ENCODE measurements at regions not wholly inside any gene's neighbourhood (a gene's known extent, or its start where the extent isn't known, plus 50 kb on each side); places are given as distances from the start of the nearest gene placed in this dataset.

GRCh38 chr15:46646490-46646889 lies 1011.7 kb downstream of the SQOR start:
- DNase-seq (ENCODE audit: low read depth in 1 of 2, low spot score in 1 of 2), result no peak
- H3K9me3 ChIP-seq, result no peaks in the 10 kb centered on the region
- H3K4me3 ChIP-seq, result no peak overlapping the region
- no peak overlapping the region for H3K27ac ChIP-seq
- H3K4me1 ChIP-seq, result no peaks in the 10 kb centered on the region
- TF ChIP-seq MAFK (IDR thresholded peaks at IDR 0.05; ENCODE audit: partially characterized antibody) (no peak), HEYL (CRISPR knock-in tag; IDR thresholded peaks at IDR 0.05) (no peak), CHD2 (IDR thresholded peaks at IDR 0.05; ENCODE audit: low read length, partially characterized antibody) (no peak), TP53 (CRISPR knock-in tag; IDR thresholded peaks at IDR 0.05) (no peak), ZFP36 (IDR thresholded peaks at IDR 0.05; ENCODE audit: borderline replicate concordance, partially characterized antibody) (no peak), FOSB (CRISPR knock-in tag; IDR thresholded peaks at IDR 0.05) (no peak)
- POLR2A ChIA-PET, result no interaction called here
- no peak for ATAC-seq
- no peak overlapping the region for H3K4me2 ChIP-seq
- no peak for FAIRE-seq
- 0% methylated on average over 1 of the region's 1 CpG for WGBS (ENCODE audit: missing lambda C conversion rate)
- CTCF ChIA-PET, result interaction anchor here (1.2 kb wide), 1 partner anchor 8 kb away, joined by 3 read pairs; no protein-coding TSS in a partner anchor

- FAIRE-seq (no peak), DNase-seq (ENCODE audit: low read depth in 1 of 2, low spot score in 1 of 2) (no peak), ATAC-seq (no peak)
- Histone ChIP-seq H3K27ac (no peak overlapping the region), H3K4me3 (no peak overlapping the region), H3K4me1 (no peaks in the 10 kb centered on the region), H3K4me2 (no peak overlapping the region), H3K9me3 (no peaks in the 10 kb centered on the region)
- WGBS (ENCODE audit: missing lambda C conversion rate), result 0% methylated on average over 1 of the region's 1 CpG
- CTCF ChIA-PET, result no interaction called here
- POLR2A ChIA-PET, result no interaction called here
- TF ChIP-seq RNF2 (IDR thresholded peaks at IDR 0.05; ENCODE audit: borderline replicate concordance, low read depth) (no peak), POLR2AphosphoS2 (conservative IDR thresholded peaks at IDR 0.05; ENCODE audit: low read length) (no peak), ATOH8 (CRISPR knock-in tag; IDR thresholded peaks at IDR 0.05; ENCODE audit: low read depth) (no peak), CBX2 (IDR thresholded peaks at IDR 0.05; ENCODE audit: borderline replicate concordance, low read depth) (no peak), CHD2 (IDR thresholded peaks at IDR 0.05; ENCODE audit: low read length, partially characterized antibody) (no peak), KDM1A (IDR thresholded peaks at IDR 0.05; ENCODE audit: low read depth) (no peak), PHF8 (IDR thresholded peaks at IDR 0.05; ENCODE audit: borderline replicate concordance, low read depth) (no peak), HMGXB4 (CRISPR knock-in tag; IDR thresholded peaks at IDR 0.05; ENCODE audit: borderline replicate concordance) (no peak), KDM5A (IDR thresholded peaks at IDR 0.05) (no peak), CEBPB (IDR thresholded peaks at IDR 0.05) (no peak), POLR2A (IDR thresholded peaks at IDR 0.05; ENCODE audit: low read length) (no peak), CBX8 (IDR thresholded peaks at IDR 0.05) (no peak)
- TF ChIP-seq, protein P1, sequence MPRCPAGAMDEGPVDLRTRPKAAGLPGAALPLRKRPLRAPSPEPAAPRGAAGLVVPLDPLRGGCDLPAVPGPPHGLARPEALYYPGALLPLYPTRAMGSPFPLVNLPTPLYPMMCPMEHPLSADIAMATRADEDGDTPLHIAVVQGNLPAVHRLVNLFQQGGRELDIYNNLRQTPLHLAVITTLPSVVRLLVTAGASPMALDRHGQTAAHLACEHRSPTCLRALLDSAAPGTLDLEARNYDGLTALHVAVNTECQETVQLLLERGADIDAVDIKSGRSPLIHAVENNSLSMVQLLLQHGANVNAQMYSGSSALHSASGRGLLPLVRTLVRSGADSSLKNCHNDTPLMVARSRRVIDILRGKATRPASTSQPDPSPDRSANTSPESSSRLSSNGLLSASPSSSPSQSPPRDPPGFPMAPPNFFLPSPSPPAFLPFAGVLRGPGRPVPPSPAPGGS (IDR thresholded peaks at IDR 0.05), result no peak
- TF ChIP-seq, protein P2, sequence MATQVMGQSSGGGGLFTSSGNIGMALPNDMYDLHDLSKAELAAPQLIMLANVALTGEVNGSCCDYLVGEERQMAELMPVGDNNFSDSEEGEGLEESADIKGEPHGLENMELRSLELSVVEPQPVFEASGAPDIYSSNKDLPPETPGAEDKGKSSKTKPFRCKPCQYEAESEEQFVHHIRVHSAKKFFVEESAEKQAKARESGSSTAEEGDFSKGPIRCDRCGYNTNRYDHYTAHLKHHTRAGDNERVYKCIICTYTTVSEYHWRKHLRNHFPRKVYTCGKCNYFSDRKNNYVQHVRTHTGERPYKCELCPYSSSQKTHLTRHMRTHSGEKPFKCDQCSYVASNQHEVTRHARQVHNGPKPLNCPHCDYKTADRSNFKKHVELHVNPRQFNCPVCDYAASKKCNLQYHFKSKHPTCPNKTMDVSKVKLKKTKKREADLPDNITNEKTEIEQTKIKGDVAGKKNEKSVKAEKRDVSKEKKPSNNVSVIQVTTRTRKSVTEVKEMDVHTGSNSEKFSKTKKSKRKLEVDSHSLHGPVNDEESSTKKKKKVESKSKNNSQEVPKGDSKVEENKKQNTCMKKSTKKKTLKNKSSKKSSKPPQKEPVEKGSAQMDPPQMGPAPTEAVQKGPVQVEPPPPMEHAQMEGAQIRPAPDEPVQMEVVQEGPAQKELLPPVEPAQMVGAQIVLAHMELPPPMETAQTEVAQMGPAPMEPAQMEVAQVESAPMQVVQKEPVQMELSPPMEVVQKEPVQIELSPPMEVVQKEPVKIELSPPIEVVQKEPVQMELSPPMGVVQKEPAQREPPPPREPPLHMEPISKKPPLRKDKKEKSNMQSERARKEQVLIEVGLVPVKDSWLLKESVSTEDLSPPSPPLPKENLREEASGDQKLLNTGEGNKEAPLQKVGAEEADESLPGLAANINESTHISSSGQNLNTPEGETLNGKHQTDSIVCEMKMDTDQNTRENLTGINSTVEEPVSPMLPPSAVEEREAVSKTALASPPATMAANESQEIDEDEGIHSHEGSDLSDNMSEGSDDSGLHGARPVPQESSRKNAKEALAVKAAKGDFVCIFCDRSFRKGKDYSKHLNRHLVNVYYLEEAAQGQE (IDR thresholded peaks at IDR 0.05), result no peak
Observed at GRCh38 chr15:46647046-46647445, 1012.2 kb downstream of the SQOR start.

Data from A549 (cell line).